Stimulated activated CD4-positive, alpha-beta T cell treated with anti-CD3 and anti-CD28 coated beads, Interleukin-2, amount 100 ng/mL, for 24 hours (primary cell): ENCODE measurements at regions not wholly inside any gene's neighbourhood (a gene's known extent, or its start where the extent isn't known, plus 50 kb on each side); places are given as distances from the start of the nearest gene placed in this dataset.
A peak's percentile ranks its signal among the peaks of the same experiment; 100 is the strongest.

Experiments used
- DNase-seq, 2 donors: peaks; one replicate each; pipeline ENCODE4 v3.0.0-alpha.2; 2020

DNA sequence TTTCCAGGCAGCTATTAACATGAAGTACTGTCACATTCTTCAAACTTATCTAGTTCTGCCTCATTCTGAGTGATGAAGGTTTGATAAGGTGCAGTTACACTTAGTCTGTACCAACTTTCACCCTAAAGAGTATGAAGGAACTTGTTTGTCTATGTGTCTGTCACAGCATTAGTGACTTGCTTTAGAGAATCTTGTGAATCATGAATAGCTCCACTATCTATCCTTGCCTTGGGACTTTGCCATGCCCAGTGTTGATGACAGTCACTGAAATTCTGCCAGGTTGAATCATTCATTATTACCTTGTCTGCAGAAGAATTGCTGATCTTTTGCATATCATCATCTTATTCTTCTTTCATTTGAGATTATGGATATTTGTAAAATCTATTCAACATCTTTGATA lies 50.9 kb upstream of the A1CF start:
- DNase-seq: no peak

GRCh38 chr10:50937230-50937907 lies 51.9 kb upstream of the A1CF start:
- DNase-seq: no peak

- no peak for DNase-seq
These were observed 56.2 kb upstream of the A1CF start for GRCh38 chr10:50941629-50942028.

GRCh38 chr10:50946991-50947781 lies 61.8 kb upstream of the A1CF start:
- no peak for DNase-seq

DNA sequence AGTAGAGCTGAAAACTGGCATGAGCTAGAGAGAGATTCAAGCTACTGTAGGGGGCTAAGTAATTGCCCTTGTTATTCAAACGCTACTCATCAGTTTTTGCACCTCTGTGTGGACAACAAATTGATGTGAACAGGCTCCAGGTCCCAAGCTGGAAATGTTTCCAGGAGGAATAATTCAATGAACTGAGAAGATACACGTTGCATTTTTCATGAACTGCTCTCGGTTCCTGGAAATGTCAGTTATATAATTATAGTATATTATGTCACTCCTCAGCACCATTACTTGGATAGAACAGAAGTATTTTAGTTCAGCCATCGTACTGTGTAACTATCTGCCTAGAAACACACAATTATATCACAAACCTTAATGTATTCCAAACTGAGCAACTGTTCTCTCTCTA lies 65.9 kb upstream of the A1CF start:
- DNase-seq: no peak

DNA sequence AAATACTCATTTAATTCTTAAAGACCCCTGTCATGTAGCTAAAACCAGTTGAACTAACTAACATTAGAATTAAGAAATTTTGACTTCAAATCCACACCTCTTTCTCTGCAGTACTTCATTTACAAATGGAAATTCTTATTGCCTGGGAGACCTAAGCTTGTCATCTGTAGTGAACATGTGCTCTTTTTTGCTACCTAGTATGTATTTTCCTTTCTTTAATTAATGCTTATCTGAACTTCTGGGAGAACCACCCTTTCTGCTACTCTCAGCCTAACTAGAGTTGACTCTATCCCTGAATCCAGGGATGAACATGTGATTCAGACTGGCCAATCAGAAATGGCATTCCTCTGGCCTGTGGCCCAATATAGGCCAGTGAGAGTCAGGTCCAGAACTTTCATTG lies 75.9 kb upstream of the A1CF start:
- no peak for DNase-seq

DNA sequence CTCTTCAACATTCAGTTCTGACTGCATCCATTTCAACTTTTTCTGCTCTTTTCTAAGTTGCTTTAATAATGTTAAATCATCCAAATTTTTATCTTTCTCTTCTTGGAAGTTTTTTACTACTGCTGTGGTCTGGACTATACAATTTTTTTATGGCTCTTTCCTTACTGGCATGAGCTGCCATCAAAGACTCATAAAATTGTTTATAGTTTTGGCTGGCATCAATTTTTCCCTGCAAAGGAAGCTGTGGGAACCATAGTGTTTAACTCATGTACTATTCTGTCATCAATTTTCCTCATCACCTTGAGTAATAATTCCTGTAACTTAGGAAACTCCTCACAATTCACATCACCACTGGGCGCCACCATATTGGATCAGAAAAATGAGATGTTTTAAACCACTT lies 77.6 kb upstream of the A1CF start:
- no peak for DNase-seq

DNA sequence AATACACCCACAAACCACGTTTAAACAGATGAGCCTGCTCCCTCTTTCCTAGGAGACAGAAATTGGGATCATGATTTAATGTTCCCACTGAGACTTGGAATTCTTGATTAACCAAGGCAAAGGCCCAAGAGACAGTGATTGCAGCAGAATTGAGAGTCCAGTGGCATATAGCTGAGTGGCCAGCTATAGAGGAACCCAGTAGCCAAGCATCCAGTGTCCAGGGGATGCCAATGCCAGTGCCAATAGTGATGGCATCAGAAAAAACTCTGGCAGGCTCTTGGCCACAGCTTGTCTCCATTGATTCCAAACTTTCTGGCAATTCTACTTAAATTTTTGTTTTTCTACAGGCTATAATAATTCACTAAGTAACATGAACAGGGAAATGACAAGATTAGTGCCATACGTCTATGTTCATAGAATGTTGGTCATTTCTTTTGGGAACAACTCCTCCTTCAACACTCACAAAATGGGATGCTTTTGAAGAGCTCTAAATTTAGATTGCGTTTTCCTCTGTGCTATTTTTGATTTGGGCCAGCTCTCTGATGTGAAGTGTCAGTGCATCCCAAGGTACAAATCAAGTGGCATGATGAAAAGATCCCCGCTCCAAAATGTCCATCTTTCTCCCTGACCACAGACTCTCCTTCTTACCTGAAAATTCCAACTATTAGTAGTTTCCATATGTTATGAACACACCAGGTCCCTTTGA lies 83.1 kb upstream of the A1CF start:
- DNase-seq: no peak

DNA sequence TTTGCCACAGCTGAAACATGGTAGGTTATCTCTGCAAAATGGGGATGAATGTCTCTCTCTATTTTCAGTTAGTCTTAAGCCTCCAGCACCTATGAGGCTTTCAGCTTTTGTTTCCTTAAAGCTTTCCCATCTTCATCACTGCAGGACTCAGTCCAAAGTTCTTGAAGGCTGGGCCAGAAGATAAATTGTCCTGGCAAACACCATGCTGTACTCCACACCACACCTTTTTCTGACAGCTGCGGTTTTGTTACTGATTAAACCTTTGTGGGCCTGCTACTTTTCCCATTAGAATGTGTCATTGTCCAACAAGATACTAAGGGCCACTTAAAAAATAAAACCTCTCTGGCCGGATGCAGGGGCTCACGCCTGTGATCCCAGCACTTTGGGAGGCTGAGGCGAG lies 87.2 kb upstream of the A1CF start:
- DNase-seq: no peak

GRCh38 chr10:50981385-50981784 lies 92.9 kb upstream of the PRKG1 start:
- no peak for DNase-seq

- DNase-seq: no peak
These were observed 92.4 kb upstream of the PRKG1 start for GRCh38 chr10:50981904-50982303.

GRCh38 chr10:50982989-50983388 lies 91.3 kb upstream of the PRKG1 start:
- DNase-seq: no peak

GRCh38 chr10:50987934-50988333 lies 86.4 kb upstream of the PRKG1 start:
- DNase-seq: no peak

DNA sequence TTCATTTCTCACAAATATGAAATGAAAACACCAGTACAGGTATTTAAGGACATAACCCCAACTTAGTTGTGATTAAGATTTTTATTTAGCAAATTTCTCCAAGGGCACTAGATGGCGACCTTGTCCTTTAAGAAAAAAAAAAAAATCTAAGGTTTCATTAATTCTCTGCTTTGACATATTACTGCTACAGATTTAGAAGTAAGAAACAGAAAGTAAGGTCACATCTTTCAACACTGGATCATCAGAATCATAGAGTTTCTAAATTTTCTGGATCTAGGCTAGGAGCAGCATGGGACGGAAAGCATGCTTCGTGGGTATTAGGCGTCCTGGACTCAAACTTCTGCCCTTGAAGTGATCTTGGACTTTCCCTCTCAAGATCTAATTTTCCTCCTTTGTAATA lies 85.5 kb upstream of the PRKG1 start:
- no peak for DNase-seq

- DNase-seq: peak in 1 of 2 donors; percentile 14
These were observed 83.5 kb upstream of the PRKG1 start for GRCh38 chr10:50990568-50991455.

- DNase-seq: no peak
These were observed 82.6 kb upstream of the PRKG1 start for GRCh38 chr10:50991456-50992355.

DNA sequence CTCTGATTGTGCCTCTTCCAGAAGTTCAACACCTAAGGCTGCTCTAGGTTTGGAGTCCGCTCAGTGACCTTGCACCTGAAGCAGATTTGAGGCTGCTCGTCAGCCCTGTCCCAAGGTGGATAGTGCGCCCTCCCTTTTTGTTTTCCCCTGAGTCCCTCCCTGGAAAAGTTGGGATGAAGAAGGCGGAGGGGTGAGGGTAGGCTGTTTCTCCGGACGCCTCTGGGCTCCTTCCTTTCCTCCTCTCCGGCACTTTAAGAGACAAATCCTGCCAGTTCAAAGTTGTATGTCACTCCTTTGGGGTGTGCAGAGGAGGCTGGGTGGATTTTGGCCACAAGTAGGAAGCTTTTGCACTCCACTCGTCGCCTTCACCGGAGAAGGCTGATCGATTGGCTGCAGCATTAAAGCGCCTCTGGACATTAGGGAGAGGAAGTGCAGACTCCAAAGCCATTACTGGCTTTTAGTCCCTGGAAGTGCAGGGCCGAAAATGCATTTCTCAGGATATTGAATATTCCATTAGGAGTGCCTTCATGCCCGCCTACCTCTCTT lies 81.9 kb upstream of the PRKG1 start:
- DNase-seq: no peak

- DNase-seq: no peak
These were observed 81.1 kb upstream of the PRKG1 start for GRCh38 chr10:50992972-50993766.

DNA sequence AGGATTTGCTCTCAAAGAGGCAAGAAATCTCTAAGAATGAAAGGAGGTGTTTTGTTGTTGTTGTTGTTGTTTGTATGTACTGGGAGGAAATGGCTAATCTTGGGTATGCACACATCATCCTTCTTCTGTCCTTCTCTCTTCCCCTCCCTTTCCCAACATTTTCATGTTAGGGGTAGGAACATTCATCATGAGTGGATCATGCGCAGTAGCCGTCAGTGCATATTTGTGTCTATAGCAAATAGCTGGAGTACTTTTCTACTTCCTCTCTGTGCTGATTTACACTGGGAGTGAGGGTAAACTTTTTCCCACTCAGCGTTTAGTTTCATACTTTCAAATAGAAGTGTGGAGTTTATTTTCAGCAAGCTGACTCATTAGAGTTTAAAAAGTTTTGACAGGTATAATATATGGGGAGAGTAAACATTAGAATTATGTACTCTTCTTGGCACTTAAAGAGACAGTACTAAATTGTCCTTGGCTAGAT lies 80.5 kb upstream of the PRKG1 start:
- DNase-seq: no peak

- no peak for DNase-seq
These were observed 76.8 kb upstream of the PRKG1 start for GRCh38 chr10:50997461-50997860.

- no peak for DNase-seq
These were observed 75.1 kb upstream of the PRKG1 start for GRCh38 chr10:50999163-50999562.
